ACC112 (cell line): ENCODE measurements at regions not wholly inside any gene's neighbourhood (a gene's known extent, or its start where the extent isn't known, plus 50 kb on each side); places are given as distances from the start of the nearest gene placed in this dataset.

Source experiments
- H2AFZ ChIP-seq: fragments of 200-600 bp; sonication (generic); one replicate; pipeline ENCODE4 v1.6.0; 2017; ENCODE audit warnings: antibody characterized with exemption, low read length; ENCODE audit not compliant: unreplicated experiment
- H3K27ac ChIP-seq: fragments of 200-600 bp; sonication (generic); 2 replicates; pipeline ENCODE4 v1.5.1; 2014; ENCODE audit warnings: low read depth, mild to moderate bottlenecking, antibody characterized with exemption, low read length, moderate library complexity
- H3K27me3 ChIP-seq: fragments of 200-600 bp; sonication (generic); 2 replicates; pipeline ENCODE4 v1.6.1; 2014; ENCODE audit warnings: mild to moderate bottlenecking, antibody characterized with exemption, low read length, moderate library complexity, mixed read lengths; ENCODE audit not compliant: insufficient read depth
- H3K36me3 ChIP-seq: fragments of 200-600 bp; sonication (generic); 2 replicates; pipeline ENCODE4 v1.6.1; 2016; ENCODE audit warnings: mild to moderate bottlenecking, antibody characterized with exemption, low read length, moderate library complexity, mixed read lengths; ENCODE audit not compliant: insufficient read depth
- H3K4me1 ChIP-seq: fragments of 200-600 bp; sonication (generic); one replicate; pipeline ENCODE4 v1.6.1; 2016; ENCODE audit warnings: low read length, mixed read lengths; ENCODE audit not compliant: insufficient read depth, unreplicated experiment, control insufficient read depth
- H3K4me3 ChIP-seq: fragments of 200-600 bp; sonication (generic); 2 replicates; pipeline ENCODE4 v1.5.1; 2014; ENCODE audit warnings: mild to moderate bottlenecking, low read depth, low read length
- H3K79me2 ChIP-seq: fragments of 200-600 bp; sonication (generic); one replicate; pipeline ENCODE4 v1.6.0; 2016; ENCODE audit warnings: low read length; ENCODE audit not compliant: control insufficient read depth, unreplicated experiment, insufficient read depth

GRCh38 chr18:45562567-45563479 is 52.5 kb upstream of the SLC14A2 start:
- H3K27ac ChIP-seq = no peak overlapping the region
- H3K4me3 ChIP-seq = no peak overlapping the region
- H2AFZ ChIP-seq = no peak overlapping the region
- H3K27me3 ChIP-seq = peaks cover 7% of the 10 kb centered on the region; the same call in 1 of the 2 replicates
- H3K4me1 ChIP-seq = peaks cover 10% of the 10 kb centered on the region
- H3K36me3 ChIP-seq = no peaks in the 10 kb centered on the region
- H3K79me2 ChIP-seq = no peaks in the 10 kb centered on the region

- Histone ChIP-seq H3K4me3 (no peak overlapping the region), H3K79me2 (no peaks in the 10 kb centered on the region), H3K27me3 (peaks cover 16% of the 10 kb centered on the region), H3K36me3 (no peaks in the 10 kb centered on the region), H3K27ac (no peak overlapping the region), H2AFZ (no peak overlapping the region), H3K4me1 (peaks cover 10% of the 10 kb centered on the region)
These were observed 49.9 kb upstream of the SLC14A2 start for GRCh38 chr18:45565280-45565970.
